HFF-Myc (cell line): ENCODE measurements at regions not wholly inside any gene's neighbourhood (a gene's known extent, or its start where the extent isn't known, plus 50 kb on each side); places are given as distances from the start of the nearest gene placed in this dataset.

Experiments used
- DNase-seq: peaks from one replicate; pipeline ENCODE4 v3.0.0-alpha.2; 2011; ENCODE audit warnings: low read depth; ENCODE audit errors: extremely low read depth
- H3K4me3 ChIP-seq: replicated peaks from 2 replicates; pipeline ENCODE4 v1.5.1; 2011; ENCODE audit warnings: low read depth, mild to moderate bottlenecking, control low read depth, low read length
- CTCF ChIP-seq: IDR thresholded peaks from 2 replicates; pipeline ENCODE4 v1.5.1; 2012; ENCODE audit warnings: mild to moderate bottlenecking, low read depth, low read length, control low read depth; ENCODE audit errors: missing control alignments

GRCh38 chr7:106592282-106593027 lies 68.5 kb downstream of the CCDC71L start:
- no peak for TF ChIP-seq CTCF
- no peak overlapping the region for H3K4me3 ChIP-seq
- DNase-seq: no peak

GRCh38 chr7:106591146-106591545 lies 69.8 kb downstream of the CCDC71L start:
- H3K4me3 ChIP-seq: no peak overlapping the region
- no peak for TF ChIP-seq CTCF
- no peak for DNase-seq

- no peak for TF ChIP-seq CTCF
- DNase-seq: no peak
Observed at GRCh38 chr7:106590209-106590816, 70.6 kb downstream of the CCDC71L start.

GRCh38 chr7:106589198-106589879 lies 71.6 kb downstream of the CCDC71L start:
- DNase-seq: no peak
- H3K4me3 ChIP-seq: no peak overlapping the region
- TF ChIP-seq CTCF: no peak

More at GRCh38 chr7:106590209-106590816, 70.6 kb downstream of the CCDC71L start:
- no peak overlapping the region for H3K4me3 ChIP-seq

GRCh38 chr7:106588422-106589197 lies 72.3 kb downstream of the CCDC71L start:
- DNase-seq: no peak
- no peak overlapping the region for H3K4me3 ChIP-seq
- TF ChIP-seq CTCF: no peak

GRCh38 chr7:106584914-106585759 lies 75.8 kb downstream of the CCDC71L start:
- no peak for DNase-seq
- H3K4me3 ChIP-seq: no peak overlapping the region
- TF ChIP-seq CTCF: no peak
